ENCODE measurements at regions not wholly inside any gene's neighbourhood (a gene's known extent, or its start where the extent isn't known, plus 50 kb on each side); places are given as distances from the start of the nearest gene placed in this dataset.
"Not testable (repeated sequence)": the region's sequence is repeated elsewhere in the genome, so short reads cannot be mapped to it uniquely, and the experiment has no call there.

- not testable (repeated sequence) for H3K4me3 ChIP-seq (ENCODE audit: low read depth, low read length); DNase-seq (ENCODE audit: low read depth)
These were observed 109.7 kb upstream of the ZNG1E start for GRCh38 chr9:65566018-65566417.

DNA sequence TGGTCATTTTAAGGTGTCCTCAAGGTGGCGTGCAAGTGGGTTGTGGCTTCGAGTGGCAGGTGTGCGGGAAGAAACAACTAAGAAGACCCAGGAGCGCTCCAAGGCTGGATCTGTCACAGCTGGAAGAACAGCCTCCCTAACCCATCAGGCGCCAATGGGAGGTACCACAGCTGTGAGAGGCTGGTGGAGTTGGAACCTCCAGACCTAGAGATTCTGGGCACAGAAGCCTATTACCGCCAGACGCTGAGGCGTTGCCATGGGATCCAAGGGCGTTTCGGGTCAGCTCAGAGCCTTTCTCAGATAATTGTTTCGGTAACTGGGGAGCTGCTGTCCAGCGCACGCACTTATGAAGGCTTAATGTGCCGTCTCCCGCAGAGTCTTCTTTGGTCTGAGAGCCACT lies 156.7 kb upstream of the ZNG1E start:
- not testable (repeated sequence) for H3K4me3 ChIP-seq (ENCODE audit: low read depth, low read length); DNase-seq (ENCODE audit: low read depth)

DNA sequence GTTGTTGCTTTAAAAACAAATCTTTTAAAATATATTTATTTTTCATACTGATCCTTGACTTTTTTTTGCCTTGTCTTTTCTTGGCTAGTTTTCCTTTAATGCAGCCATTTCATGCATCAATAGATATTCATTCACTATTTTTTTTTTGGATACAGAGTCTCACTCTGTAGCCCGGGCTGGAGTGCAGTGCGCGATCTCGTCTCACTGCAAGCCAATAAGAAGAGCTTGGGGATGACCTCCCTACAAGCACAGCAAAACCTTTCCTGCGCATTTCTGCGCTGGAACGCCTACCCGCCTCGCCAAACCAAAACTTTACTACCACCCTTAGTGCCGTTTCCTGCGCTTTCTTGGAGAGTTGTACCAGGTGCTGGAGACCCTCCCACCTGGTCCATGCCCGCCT lies 161.3 kb upstream of the ZNG1E start:
- DNase-seq (ENCODE audit: low read depth); H3K4me3 ChIP-seq (ENCODE audit: low read depth, low read length): not testable (repeated sequence)

DNA sequence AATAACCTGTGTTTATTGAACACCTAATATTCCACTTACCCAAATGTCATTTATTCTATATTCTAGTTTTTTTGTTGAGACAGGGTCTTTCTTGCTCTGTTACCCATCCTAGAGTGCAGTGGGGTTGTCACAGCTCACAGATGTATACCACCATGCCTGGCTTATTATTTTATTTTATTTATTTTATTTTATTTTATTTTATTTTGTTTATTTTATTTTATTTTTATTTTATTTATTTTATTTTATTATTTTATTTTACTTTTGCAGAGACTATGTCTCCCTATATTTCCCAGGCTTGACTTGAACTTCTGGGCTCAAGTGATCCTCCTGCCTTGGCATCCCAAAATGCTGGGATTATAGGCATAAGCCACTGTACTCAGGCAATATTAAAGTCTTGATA lies 167.8 kb upstream of the ZNG1E start:
- not testable (repeated sequence) for DNase-seq (ENCODE audit: low read depth); H3K4me3 ChIP-seq (ENCODE audit: low read depth, low read length)

- not testable (repeated sequence) for H3K4me3 ChIP-seq (ENCODE audit: low read depth, low read length); DNase-seq (ENCODE audit: low read depth)
These were observed 171.0 kb upstream of the ZNG1E start for GRCh38 chr9:65504686-65505085.

DNA sequence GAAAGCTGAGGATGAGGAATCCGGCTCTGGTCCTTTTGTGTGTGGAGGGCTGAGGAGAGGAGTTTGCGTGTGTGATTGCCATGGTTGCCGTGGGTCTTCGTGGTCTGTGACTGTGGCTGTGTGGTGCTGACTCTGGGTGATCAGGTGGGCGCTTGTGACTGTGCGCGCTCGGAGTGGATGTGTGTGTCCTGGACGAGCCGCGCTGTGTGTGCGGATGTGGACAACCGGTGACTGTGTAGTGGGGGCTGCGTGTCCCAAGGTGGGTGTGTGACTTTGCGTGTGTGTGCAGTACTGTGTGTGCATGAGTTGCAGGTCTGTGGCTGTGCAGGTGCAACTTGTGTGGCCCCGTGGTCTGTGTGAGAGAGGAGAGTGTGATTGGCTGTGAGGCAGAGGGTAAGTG lies 172.0 kb upstream of the ZNG1E start:
- not testable (repeated sequence) for H3K4me3 ChIP-seq (ENCODE audit: low read depth, low read length)

DNA sequence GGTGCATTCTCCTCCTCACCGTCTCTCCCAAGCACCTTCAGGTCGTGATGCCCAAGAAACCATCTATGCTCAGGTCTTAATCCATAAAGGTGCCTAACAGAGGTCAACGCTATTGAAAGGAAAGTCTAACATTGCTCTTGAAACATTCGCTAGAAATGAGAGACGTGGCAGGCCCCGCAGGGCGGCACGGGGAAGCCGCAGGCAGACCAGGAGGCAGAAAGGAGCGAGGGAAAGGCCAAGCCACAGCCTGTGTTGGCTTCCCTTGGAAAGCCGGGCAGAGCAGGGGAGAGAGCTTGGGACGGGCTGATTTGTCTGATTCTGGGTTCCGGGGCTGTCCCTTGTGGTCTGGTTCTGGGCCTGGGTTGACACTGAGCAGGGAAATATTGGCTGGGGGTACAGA lies 192.8 kb upstream of the ZNG1E start:
- H3K4me3 ChIP-seq (ENCODE audit: low read depth, low read length): not testable (repeated sequence)

More for the DNA sequence above, 172.0 kb upstream of the ZNG1E start:
- not testable (repeated sequence) for DNase-seq (ENCODE audit: low read depth)

GRCh38 chr9:65481291-65481690 lies 194.4 kb upstream of the ZNG1E start:
- H3K4me3 ChIP-seq (ENCODE audit: low read depth, low read length); DNase-seq (ENCODE audit: low read depth): not testable (repeated sequence)

More for the DNA sequence above, 192.8 kb upstream of the ZNG1E start:
- DNase-seq (ENCODE audit: low read depth): not testable (repeated sequence)

DNA sequence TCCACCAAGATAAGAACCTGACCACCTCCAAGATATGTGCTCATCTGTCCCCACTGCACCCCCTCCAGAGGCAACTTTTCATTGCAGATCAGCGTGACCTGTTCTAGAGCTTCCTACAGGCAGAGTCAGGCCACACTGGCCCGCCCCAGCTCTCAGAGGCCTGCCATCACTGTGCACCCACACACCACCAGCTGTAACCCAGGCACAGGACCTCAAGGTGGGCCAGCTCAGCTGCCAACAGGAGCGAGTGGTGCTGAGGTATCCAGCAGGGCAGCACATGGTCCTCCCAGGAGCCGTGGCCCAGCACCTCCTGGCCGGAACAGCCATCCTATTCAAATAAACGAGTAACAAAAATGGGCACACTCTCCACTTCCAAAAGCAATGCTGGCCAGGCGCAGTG lies 189.9 kb upstream of the FOXD4L5 start:
- DNase-seq (ENCODE audit: low read depth); H3K4me3 ChIP-seq (ENCODE audit: low read depth, low read length): not testable (repeated sequence)

GRCh38 chr9:65473059-65473822 lies 188.2 kb upstream of the FOXD4L5 start:
- not testable (repeated sequence) for H3K4me3 ChIP-seq (ENCODE audit: low read depth, low read length); DNase-seq (ENCODE audit: low read depth)

GRCh38 chr9:65471106-65471505 lies 186.1 kb upstream of the FOXD4L5 start:
- H3K4me3 ChIP-seq (ENCODE audit: low read depth, low read length); DNase-seq (ENCODE audit: low read depth): not testable (repeated sequence)

DNA sequence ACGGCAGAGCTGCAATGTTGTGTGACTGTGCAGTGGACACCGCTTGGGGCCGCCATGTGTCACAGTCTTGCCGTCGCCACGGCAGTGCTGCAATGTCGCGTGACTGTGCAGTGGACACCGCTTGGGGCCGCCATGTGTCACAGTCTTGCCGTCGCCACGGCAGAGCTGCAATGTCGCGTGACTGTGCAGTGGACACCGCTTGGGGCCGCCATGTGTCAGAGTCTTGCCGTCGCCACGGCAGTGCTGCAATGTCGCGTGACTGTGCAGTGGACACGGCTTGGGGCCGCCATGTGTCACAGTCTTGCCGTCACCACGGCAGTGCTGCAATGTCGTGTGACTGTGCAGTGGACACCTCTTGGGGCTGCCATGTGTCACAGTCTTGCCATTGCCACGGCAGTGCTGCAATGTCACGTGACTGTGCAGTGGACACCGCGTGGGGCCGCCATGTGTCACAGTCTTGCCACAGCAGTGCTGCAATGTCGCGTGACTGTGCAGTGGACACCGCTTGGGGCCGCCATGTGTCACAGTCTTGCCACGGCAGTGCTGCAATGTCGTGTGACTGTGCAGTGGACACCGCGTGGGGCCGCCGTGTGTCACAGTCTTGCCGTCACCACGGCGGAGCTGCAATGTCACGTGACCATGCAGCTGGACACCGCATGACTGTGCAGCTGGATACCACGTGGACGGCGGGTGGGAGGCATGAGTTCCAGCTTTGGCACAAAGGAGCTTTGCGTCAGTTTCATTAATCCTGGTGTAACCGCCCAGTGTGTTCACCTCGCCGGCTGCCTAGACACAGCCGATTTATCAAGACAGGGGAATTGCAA lies 182.1 kb upstream of the FOXD4L5 start:
- not testable (repeated sequence) for DNase-seq (ENCODE audit: low read depth); H3K4me3 ChIP-seq (ENCODE audit: low read depth, low read length)

DNA sequence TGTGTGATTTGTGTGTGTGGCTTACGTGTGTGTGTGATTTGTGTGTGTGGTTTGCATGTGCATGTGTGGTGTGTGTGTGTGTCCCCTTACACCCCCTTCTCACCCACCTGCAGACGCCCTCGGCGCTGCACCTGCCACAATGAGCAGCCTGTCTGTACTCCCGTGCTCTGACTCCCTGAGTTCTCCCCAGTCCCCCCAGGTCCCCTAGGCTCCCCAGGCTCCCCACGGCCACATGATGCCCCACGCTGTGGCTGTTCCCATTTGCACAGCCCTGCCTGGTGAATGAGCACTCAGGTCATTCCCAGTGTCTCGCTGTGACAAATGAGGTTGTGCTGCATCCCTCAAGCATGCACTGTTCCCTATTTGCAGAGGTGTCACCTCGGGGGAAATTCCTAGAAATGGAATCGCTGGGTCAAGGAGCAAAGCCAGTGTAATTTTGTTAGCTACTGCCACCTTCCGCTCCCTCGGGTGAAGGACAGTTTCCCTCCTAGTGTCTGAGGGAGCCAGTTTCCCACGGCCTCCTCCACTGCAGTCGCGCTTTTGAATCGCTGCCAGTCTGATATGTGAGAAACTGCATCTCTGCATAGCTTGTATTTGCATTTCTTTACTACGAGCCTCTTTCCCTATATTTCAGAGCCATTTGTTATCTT lies 180.4 kb upstream of the FOXD4L5 start:
- DNase-seq (ENCODE audit: low read depth); H3K4me3 ChIP-seq (ENCODE audit: low read depth, low read length): not testable (repeated sequence)

GRCh38 chr9:65462476-65462875 lies 177.5 kb upstream of the FOXD4L5 start:
- H3K4me3 ChIP-seq (ENCODE audit: low read depth, low read length); DNase-seq (ENCODE audit: low read depth): not testable (repeated sequence)

GRCh38 chr9:65459756-65460320 lies 174.8 kb upstream of the FOXD4L5 start:
- H3K4me3 ChIP-seq (ENCODE audit: low read depth, low read length): no peak overlapping the region
- no peak for DNase-seq (ENCODE audit: low read depth)

DNA sequence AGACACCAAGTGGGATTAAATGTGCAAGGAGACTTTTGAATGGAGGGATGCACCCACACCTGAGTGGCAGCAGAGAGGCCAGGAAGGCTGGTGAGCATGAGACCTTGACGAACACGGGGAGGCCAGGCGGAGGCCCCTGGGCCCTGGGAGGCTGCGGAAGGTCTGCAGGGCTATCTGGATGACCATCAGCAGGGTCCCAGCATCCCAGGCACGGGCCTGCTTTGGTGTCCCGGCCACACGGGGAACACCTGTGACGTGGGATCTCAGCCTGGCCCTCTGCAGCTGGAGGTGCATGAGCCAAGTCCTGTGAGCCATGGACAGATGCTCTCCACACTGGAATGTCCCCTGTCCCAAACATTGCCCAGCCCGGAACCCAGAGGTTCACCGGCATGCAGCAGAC lies 174.0 kb upstream of the FOXD4L5 start:
- H3K4me3 ChIP-seq (ENCODE audit: low read depth, low read length): no peak overlapping the region
- DNase-seq (ENCODE audit: low read depth): no peak

DNA sequence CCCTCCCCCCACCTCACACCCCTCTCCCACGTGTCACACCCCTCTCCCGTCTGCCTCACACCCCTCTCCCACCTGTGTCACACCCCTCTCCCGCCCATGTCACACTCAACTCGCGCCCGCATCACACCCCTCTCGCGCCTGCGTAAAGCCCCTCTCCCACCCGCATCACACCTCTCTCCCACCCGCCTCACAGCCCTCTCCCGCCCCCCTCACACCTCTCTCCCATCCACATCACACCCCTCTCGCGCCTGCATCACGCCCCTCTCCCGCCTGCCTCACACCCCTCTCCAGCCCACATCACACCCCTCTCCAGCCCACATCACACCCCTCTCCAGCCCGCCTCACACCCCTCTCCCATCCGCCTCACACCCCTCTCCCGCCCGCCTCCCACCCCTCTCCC lies 173.5 kb upstream of the FOXD4L5 start:
- no peak for DNase-seq (ENCODE audit: low read depth)
- no peak overlapping the region for H3K4me3 ChIP-seq (ENCODE audit: low read depth, low read length)

DNA sequence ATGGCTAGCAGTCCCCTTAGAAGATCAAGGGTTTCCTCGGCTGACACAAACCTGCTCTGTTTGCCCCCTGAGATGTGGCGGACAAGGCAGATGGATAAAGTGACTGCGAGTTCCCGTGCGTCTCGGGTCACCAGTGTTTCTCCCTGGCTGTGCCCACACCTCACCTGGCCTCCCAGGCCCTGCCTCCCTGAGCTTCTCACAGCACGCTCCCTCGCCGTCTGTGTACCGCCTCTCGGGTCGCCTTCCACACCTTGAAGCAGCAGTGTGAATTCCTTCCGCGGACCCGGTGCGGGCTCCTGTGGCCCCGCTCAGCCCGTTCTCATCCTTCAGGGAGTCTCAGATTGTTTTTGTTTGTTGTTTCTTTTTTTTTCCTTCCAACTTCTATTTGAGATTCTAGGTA lies 172.0 kb upstream of the FOXD4L5 start:
- DNase-seq (ENCODE audit: low read depth); H3K4me3 ChIP-seq (ENCODE audit: low read depth, low read length): not testable (repeated sequence)

- DNase-seq (ENCODE audit: low read depth); H3K4me3 ChIP-seq (ENCODE audit: low read depth, low read length): not testable (repeated sequence)
These were observed 171.0 kb upstream of the FOXD4L5 start for GRCh38 chr9:65455751-65456647.

Measured in skeletal muscle cell (primary cell).